NCI-H2227 (cell line): ENCODE measurements at regions not wholly inside any gene's neighbourhood (a gene's known extent, or its start where the extent isn't known, plus 50 kb on each side); places are given as distances from the start of the nearest gene placed in this dataset.

Experiments used
- DNase-seq: peaks from one replicate; lab custom pipeline; 2025; ENCODE audit not compliant: unreplicated experiment; lab: John Stamatoyannopoulos, UW

- no peak for DNase-seq
Measured at GRCh38 chr1:106688446-106688845, 368.0 kb upstream of the PRMT6 start.

GRCh38 chr1:106698660-106699059, 357.8 kb upstream of the PRMT6 start:
- DNase-seq: no peak

GRCh38 chr1:106699433-106699832, 357.0 kb upstream of the PRMT6 start:
- DNase-seq: no peak

GRCh38 chr1:106700211-106700610, 356.3 kb upstream of the PRMT6 start:
- no peak for DNase-seq

- DNase-seq: no peak
Measured at GRCh38 chr1:106705971-106706370, 350.5 kb upstream of the PRMT6 start.

GRCh38 chr1:106717591-106717990, 338.9 kb upstream of the PRMT6 start:
- DNase-seq: no peak

- DNase-seq: no peak
Measured at GRCh38 chr1:106721790-106722189, 334.7 kb upstream of the PRMT6 start.

- DNase-seq: no peak
Measured at GRCh38 chr1:106722466-106722865, 334.0 kb upstream of the PRMT6 start.

- DNase-seq: no peak
Measured at GRCh38 chr1:106727171-106727570, 329.3 kb upstream of the PRMT6 start.

GRCh38 chr1:106746448-106747085, 309.9 kb upstream of the PRMT6 start:
- DNase-seq: no peak

- no peak for DNase-seq
Measured at GRCh38 chr1:106747232-106747631, 309.2 kb upstream of the PRMT6 start.

GRCh38 chr1:106747791-106748190, 308.7 kb upstream of the PRMT6 start:
- DNase-seq: no peak

- DNase-seq: no peak
Measured at GRCh38 chr1:106748606-106749005, 307.9 kb upstream of the PRMT6 start.

GRCh38 chr1:106749491-106749890, 307.0 kb upstream of the PRMT6 start:
- no peak for DNase-seq

- DNase-seq: no peak
Measured at GRCh38 chr1:106749906-106750305, 306.6 kb upstream of the PRMT6 start.

GRCh38 chr1:106751002-106751401, 305.5 kb upstream of the PRMT6 start:
- DNase-seq: no peak

- no peak for DNase-seq
Measured at GRCh38 chr1:106753066-106753465, 303.4 kb upstream of the PRMT6 start.

GRCh38 chr1:106754957-106755356, 301.5 kb upstream of the PRMT6 start:
- no peak for DNase-seq

- no peak for DNase-seq
Measured at GRCh38 chr1:106755682-106756406, 300.6 kb upstream of the PRMT6 start.

- DNase-seq: no peak
Measured at GRCh38 chr1:106756752-106757151, 299.7 kb upstream of the PRMT6 start.

GRCh38 chr1:106768077-106768476, 288.4 kb upstream of the PRMT6 start:
- DNase-seq: no peak

- DNase-seq: no peak
Measured at GRCh38 chr1:106768501-106768900, 288.0 kb upstream of the PRMT6 start.

GRCh38 chr1:106773206-106773605, 283.3 kb upstream of the PRMT6 start:
- no peak for DNase-seq
